HK-2 (cell line): ENCODE measurements at regions not wholly inside any gene's neighbourhood (a gene's known extent, or its start where the extent isn't known, plus 50 kb on each side); places are given as distances from the start of the nearest gene placed in this dataset.
"Not testable (repeated sequence)": the region's sequence is repeated elsewhere in the genome, so short reads cannot be mapped to it uniquely, and the experiment has no call there.

Experiments used
- DNase-seq: peaks from one replicate; pipeline ENCODE4 v3.0.0-alpha.2; 2018; ENCODE audit not compliant: unreplicated experiment

DNA sequence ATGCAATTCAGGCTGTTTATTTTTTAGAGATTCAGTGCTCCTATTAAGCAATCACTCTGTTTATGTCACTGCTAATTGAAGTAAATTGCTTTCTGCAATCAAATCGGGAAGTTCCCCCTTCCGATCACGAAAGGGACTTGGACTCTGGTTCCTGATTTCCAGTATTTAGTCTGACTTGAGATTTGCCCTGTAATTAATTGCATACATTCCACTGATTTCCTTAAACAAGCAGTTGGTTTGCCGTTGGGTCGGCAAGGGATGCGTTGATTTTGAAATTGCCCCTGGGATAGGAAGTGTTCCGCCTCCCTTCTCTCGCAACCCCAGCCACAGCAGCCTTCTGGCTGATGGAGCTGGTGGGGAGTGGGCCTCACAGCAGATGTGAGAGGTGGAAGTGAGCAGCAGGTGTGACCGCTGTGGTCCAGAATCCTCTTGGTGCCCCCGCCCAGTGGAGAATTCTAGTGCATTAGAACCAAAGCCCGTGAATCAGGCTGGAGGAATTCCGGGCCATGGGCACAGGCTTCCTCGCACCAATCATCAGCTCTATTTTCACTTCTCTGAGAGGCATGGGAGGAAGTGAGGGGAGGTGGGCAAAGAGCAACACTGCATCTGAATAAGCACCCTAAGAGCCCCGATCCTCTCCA lies 102.5 kb downstream of the SPRY4 start:
- DNase-seq, result no peak

DNA sequence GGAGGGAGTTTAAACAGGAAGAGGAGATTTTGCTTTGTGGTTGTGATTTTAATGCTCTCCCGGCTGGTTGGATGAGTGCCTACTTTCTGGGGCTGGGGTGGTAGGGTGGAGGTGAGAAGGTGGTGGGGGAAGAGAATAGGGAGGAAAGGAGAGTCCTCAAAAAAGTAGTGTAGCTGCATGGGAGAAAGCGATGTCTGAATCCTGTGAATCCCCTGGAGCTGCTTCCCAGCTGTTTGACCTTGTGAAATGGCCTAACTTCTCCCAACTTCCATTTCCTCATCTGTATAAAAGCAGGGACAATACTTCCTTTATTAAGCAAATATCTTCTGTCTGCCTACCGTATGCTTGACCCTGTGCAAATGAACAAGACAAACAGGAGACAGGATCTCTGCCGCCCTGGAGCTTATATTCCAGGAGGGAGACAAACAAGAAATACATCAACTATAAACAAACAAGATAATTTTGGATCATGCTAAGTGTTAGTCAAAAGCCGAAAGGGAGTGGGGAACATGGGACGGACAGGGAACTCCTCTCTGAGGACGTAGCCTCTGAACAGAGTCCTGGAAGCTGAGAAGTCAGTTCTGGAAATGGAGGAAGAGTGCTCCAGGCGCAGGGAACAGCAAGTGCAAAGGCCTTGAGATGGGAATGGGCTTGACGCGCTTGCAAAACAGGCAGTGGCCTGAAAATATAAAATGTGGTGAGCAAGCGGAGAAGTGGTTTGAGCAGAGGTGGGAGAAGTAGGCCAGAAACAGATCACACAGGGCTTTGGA lies 103.5 kb downstream of the SPRY4 start:
- DNase-seq, result no peak

DNA sequence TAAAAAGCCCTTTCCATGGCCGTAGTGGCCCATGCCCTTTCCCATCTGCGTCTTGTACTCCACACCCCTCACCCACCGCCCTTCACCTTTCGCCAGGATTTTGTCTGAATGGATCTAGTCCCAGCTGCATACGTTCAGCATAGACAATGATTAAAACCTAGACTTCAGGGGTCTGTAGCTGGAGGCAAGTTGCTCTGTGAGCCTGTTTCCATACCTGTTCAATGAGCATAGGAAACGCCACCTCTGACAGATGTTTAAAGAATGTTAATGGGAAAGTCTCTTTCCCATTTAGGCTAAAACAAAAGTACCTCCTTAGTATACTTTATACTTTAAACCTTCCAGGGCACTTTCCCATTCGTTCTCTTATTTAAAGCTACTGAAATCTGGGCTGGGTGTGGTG lies 105.7 kb downstream of the SPRY4 start:
- DNase-seq, result no peak

DNA sequence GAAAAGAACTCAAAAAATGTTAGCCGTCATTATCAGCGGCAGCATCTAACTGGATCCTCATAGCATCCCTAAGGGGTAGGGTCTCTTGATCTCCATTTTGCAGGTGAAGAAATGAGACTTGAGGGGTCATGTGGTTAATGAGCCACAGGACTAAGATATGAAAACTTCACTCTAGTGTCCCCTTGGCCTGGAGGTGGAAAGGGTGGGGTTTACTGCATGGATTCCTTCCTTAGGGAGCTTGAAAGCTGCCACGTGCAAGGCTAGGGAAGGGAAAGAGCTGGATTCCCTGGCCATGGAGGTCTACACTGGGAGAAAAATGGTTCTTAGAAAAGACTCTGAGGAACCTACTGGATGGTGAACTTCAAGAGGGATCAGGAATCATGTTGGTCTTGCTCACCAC lies 107.9 kb downstream of the SPRY4 start:
- DNase-seq, result no peak

DNA sequence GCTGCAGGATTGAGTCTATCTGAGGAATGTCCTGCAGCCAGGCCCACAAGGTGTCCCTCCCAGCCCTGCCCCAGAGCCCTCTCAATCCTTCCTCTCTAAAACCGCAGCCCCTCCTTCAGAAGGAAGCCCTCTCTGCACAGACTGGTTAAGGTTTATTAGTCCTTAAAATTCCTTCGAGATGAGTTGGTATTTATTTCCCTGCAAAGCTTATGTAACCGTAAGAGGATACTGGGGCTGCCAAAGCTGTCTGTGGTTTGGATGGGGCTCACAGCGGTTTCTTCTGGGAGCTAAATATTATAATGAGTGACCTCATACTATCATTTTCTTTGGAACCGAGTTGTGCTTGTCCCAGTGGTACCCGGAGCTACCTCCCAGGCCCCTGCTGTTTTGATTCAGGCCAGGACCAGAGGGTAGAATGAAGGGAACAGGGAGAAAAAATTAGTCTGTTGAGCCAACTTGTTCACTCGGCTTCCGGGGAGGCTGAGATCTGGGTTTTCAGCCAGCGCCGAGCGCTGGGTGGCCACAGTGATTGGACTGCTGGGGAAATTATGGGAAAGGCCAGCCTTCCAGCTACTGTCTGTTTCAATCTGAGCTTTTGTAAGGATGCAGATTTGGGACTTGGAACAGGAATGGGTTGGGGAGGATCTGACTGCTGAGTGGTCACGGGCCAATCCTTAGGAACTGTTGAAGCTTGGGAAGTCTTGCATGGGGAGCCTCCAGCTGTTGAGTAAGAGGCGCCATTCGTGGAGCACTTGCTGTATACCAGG lies 107.5 kb downstream of the NDFIP1 start:
- DNase-seq, result peak; percentile 70

DNA sequence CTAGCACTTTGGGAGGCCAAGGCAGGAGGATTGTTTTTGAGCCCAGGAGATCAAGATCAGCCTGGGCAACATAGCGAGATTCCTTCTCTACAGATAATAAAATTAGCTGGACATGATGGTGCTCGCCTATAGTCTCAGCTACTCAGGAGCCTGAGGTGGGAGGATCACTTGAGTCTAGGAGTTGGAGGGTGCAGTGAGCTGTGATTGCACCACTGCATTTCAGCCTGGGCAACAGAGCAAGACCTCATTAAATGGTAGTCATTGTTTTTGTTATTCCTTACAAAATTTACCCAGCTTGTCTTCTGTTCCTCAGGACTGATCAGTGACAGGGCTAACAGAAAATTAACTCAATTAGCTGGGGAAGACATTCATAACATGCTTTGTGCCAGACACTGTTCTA lies 104.5 kb downstream of the NDFIP1 start:
- no peak for DNase-seq

DNA sequence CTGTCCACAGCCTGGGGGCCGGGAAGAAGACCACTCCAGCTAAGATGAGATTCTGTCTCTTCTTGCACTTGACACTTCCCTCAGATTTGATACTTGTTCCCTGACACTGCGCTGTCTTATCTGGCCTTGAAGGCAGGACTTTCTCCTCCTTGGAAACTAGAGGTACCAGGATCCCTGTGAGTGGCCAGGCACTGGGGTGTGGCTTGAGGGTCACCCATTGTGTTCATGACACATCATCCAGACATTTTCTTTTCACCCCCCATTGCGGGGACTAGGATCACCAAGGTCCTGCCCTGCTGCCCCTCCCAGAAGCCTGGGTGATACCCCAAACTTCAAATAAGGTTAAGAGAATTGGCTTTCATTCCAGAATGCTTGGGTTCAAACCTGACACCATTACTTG lies 103.3 kb downstream of the NDFIP1 start:
- DNase-seq, result no peak

DNA sequence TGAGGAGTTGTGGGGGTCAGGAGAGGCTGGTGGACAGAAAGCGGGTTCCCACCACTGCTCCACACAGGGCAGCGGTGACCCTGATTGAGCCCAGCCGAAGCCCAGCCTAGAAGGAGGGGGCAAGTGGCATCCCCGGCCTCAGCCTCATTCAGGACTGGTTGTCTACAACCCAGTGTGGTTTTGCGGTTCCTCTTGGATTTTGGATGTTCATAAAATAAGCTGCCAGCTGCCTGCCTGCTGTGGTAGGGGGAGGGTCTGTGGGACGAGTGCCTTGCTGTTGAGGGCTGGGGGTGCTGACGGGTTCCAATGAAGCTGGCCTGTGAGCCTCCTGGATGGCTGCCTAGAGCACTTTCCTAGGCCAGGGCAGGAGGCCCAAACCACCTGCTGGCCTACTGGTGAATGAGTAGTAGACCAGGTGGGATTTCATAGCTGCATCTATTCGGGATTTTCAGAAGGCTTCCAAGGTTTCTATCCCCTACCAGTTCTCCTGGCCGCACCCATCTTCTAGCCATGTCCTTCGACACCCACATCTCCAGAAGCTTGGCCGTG lies 102.4 kb downstream of the NDFIP1 start:
- DNase-seq, result no peak

DNA sequence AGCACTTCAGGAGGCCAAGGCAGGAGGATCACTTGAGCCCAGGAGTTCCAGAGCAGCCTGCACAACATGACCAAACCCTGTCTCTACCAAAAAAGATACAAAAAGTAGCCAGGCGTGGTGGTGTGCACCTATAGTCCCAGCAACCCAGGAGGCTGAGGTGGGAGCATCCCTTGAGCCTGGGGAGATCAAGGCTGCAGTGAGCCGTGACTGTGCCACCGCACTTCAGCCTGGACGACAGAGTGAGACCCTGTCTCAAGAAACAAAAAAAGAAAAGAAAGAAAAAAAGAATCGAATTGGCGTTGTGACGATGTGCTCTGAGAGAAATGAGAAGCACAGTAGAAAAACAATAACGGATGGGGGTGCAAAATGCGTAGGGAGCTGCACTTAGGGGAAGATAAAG lies 101.4 kb downstream of the NDFIP1 start:
- DNase-seq, result no peak

DNA sequence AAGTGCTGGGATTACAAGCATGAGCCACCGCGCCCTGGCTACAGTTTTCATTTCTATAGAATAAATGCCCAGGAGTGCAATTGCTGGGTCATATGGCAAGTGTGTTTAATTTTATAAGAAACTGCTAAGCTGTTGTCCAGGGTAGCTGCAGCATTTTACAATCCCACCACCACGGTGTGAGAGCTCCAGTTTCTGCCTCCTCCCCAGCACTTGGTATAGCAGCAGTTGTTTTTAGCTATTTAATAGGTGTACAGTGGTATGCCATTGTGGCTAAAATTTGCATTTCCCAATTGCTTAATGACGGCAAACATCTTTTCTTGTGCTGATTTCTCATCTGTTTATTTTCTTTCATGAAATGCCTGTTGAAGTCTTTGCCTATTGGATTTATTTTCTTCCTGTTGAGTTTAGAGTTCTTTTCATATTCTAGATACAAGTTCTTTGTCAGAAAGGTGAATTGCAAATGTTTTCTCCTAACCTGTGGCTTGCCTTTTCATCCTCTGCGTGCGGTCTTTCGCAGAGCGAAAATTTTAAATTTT lies 100.3 kb downstream of the NDFIP1 start:
- no peak for DNase-seq

DNA sequence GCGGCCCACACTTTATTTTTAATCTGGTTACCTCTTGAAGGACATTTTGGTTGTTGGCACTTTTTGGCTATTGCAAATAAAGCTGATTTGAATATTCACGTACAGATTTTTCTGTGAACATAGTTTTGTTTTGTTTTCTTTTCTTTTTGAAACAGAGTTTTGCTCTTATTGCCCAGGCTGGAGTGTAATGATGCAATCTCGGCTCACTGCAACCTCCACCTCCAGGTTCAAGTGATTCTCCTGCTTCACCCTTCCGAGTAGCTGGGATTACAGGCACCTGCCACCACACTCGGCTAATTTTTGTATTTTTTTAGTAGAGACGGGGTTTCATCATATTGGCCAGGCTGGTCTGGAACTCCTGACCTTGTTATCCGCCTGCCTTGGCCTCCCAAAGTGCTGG lies 99.7 kb downstream of the NDFIP1 start:
- DNase-seq, result not testable (repeated sequence)

DNA sequence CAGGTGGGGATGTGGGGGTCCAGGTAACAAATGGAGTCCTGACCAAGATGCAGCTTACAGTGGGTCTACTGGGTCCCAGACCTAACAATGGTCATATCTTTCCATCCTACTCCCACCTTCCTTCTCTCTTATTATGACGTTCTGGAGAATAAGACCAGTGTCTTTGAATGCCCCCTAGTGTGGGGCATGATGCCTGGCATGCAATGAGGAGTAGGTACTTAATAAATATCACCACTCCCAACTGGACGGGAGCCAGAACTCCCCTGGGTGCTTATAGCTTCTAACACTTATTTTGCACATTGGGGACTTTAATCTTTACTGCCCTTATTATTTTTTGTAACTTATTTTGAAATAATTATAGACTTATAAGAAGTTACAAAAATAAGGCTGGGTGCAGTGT lies 98.2 kb downstream of the NDFIP1 start:
- DNase-seq, result no peak

DNA sequence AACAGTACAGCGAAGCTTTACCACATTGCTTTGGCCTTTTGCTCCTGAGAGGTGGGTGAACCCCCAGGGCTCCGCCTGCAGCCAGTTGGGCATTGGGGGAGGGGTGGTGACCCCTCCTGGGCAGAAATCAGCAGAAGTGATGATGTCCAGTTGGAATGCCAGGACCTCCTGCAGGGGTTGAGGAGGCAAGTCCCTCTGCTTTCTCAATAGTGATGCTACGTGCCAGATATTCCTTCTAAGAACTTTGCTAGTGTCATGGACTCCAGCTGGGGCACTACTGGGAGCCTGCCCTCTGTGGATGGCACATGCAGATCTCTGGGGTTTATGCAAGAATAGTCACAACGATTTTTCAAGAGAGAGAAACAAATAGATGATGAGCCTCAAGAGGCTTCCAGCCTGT lies 95.6 kb downstream of the NDFIP1 start:
- no peak for DNase-seq
